Epithelial cell of esophagus (primary cell): ENCODE measurements at regions not wholly inside any gene's neighbourhood (a gene's known extent, or its start where the extent isn't known, plus 50 kb on each side); places are given as distances from the start of the nearest gene placed in this dataset.

Source experiments
- DNase-seq: peaks from one replicate; pipeline ENCODE4 v3.0.0; 2010; ENCODE audit warnings: low read depth
- H3K4me3 ChIP-seq: 2 replicates; pipeline ENCODE4 v1.5.1; 2011; ENCODE audit warnings: mild to moderate bottlenecking, low read length, control low read depth
- CTCF ChIP-seq: IDR thresholded peaks from 2 replicates; pipeline ENCODE4 v1.5.1; 2011; ENCODE audit warnings: low read depth, mild to moderate bottlenecking, low read length, control low read depth, inconsistent platforms; ENCODE audit not compliant: insufficient read depth; ENCODE audit errors: missing control alignments

GRCh38 chr4:14700083-14700482 lies 302.2 kb upstream of the CPEB2 start:
- H3K4me3 ChIP-seq: no peak overlapping the region
- no peak for TF ChIP-seq CTCF
- DNase-seq: no peak

GRCh38 chr4:14700544-14700943 lies 301.7 kb upstream of the CPEB2 start:
- TF ChIP-seq CTCF: no peak

GRCh38 chr4:14701389-14701788 lies 300.9 kb upstream of the CPEB2 start:
- DNase-seq: no peak
- H3K4me3 ChIP-seq: no peak overlapping the region
- TF ChIP-seq CTCF: no peak

More at GRCh38 chr4:14700544-14700943, 301.7 kb upstream of the CPEB2 start:
- DNase-seq: no peak
- H3K4me3 ChIP-seq: no peak overlapping the region

DNA sequence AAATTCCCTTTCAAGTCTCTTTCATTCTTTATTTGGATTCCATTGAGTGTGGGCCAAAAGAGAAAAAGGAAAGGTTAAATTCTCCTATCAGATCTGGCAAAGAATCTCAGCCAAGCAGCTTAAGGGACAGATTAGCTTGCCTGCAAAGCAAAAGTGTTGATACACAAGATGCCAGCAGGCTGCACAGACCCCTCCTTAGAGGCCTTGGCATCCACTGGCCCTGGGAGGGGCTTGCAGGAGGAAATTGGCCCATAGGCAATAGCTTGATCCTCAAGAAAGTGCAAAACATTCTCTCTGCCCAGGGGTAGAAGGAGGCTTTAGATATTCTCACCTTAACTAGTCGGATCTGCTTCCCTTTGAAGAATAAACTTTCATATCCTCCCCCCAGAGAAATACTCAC lies 300.4 kb upstream of the CPEB2 start:
- no peak overlapping the region for H3K4me3 ChIP-seq
- no peak for TF ChIP-seq CTCF
- no peak for DNase-seq

- H3K4me3 ChIP-seq: no peak overlapping the region
- TF ChIP-seq CTCF: no peak
- no peak for DNase-seq
Observed at GRCh38 chr4:14708574-14708973, 293.7 kb upstream of the CPEB2 start.

- no peak for DNase-seq
- no peak for TF ChIP-seq CTCF
- H3K4me3 ChIP-seq: no peak overlapping the region
Observed at GRCh38 chr4:14711259-14711658, 291.0 kb upstream of the CPEB2 start.

- DNase-seq: no peak
- no peak overlapping the region for H3K4me3 ChIP-seq
- TF ChIP-seq CTCF: no peak
Observed at GRCh38 chr4:14716691-14717090, 285.6 kb upstream of the CPEB2 start.
